ENCODE measurements at regions not wholly inside any gene's neighbourhood (a gene's known extent, or its start where the extent isn't known, plus 50 kb on each side); places are given as distances from the start of the nearest gene placed in this dataset.

GRCh38 chr1:238152119-238152518 lies 261.4 kb upstream of the ZP4 start:
- no peak overlapping the region for H3K4me3 ChIP-seq (ENCODE audit: low read depth in 1 of 3, low read length in 3 of 3)
- no peak overlapping the region for H3K9ac ChIP-seq (ENCODE audit: low read depth in 1 of 2, low read length in 2 of 2)
- WGBS = 50% methylated on average over 2 of the region's 2 CpGs
- TF ChIP-seq FOXA1 (IDR thresholded peaks at IDR 0.05) (no peak), HNF4A (conservative IDR thresholded peaks at IDR 0.05) (no peak), JUND (IDR thresholded peaks at IDR 0.05) (no peak), SP1 (IDR thresholded peaks at IDR 0.05) (no peak), CTCF (IDR thresholded peaks at IDR 0.05; ENCODE audit: low read depth, low read length, missing input control) (no peak), HNF4G (IDR thresholded peaks at IDR 0.05) (no peak), RXRA (IDR thresholded peaks at IDR 0.05) (no peak), MAX (IDR thresholded peaks at IDR 0.05) (no peak), FOXA2 (IDR thresholded peaks at IDR 0.05) (no peak), GABPA (IDR thresholded peaks at IDR 0.05 in 1 of 2, conservative IDR thresholded peaks at IDR 0.05 in 1 of 2) (no peak), ZBTB33 (IDR thresholded peaks at IDR 0.05) (no peak), YY1 (IDR thresholded peaks at IDR 0.05) (no peak), REST (IDR thresholded peaks at IDR 0.05) (no peak), ATF3 (IDR thresholded peaks at IDR 0.05) (no peak)
- H3K4me1 ChIP-seq (ENCODE audit: control insufficient read depth in 4 of 4, insufficient read depth in 4 of 4, low read length in 3 of 4) = no peaks in the 10 kb centered on the region
- DNase-seq (ENCODE audit: low spot score) = no peak
- no peaks in the 10 kb centered on the region for H3K27me3 ChIP-seq (ENCODE audit: control insufficient read depth in 4 of 4, insufficient read depth in 4 of 4, low read length in 3 of 4)
- no peaks in the 10 kb centered on the region for H3K9me3 ChIP-seq (ENCODE audit: control insufficient read depth in 4 of 4, low read length in 3 of 4)
- no peak overlapping the region for H3K27ac ChIP-seq (ENCODE audit: low read depth in 1 of 2, low read length in 2 of 2)
- H3K36me3 ChIP-seq (ENCODE audit: control insufficient read depth in 4 of 4, insufficient read depth in 3 of 4, low read depth in 1 of 4, low read length in 3 of 4) = no peaks in the 10 kb centered on the region

- Histone ChIP-seq H3K9ac (ENCODE audit: low read depth in 1 of 2, low read length in 2 of 2) (no peak overlapping the region), H3K27me3 (ENCODE audit: control insufficient read depth in 4 of 4, insufficient read depth in 4 of 4, low read length in 3 of 4) (no peaks in the 10 kb centered on the region), H3K36me3 (ENCODE audit: control insufficient read depth in 4 of 4, insufficient read depth in 3 of 4, low read depth in 1 of 4, low read length in 3 of 4) (no peaks in the 10 kb centered on the region), H3K4me3 (ENCODE audit: low read depth in 1 of 3, low read length in 3 of 3) (no peak overlapping the region), H3K9me3 (ENCODE audit: control insufficient read depth in 4 of 4, low read length in 3 of 4) (no peaks in the 10 kb centered on the region), H3K4me1 (ENCODE audit: control insufficient read depth in 4 of 4, insufficient read depth in 4 of 4, low read length in 3 of 4) (no peaks in the 10 kb centered on the region), H3K27ac (ENCODE audit: low read depth in 1 of 2, low read length in 2 of 2) (no peak overlapping the region)
- WGBS = 59% methylated on average over 3 of the region's 3 CpGs
- DNase-seq (ENCODE audit: low spot score) = no peak
- no peak for TF ChIP-seq CTCF (IDR thresholded peaks at IDR 0.05; ENCODE audit: low read depth, low read length, missing input control)
- TF ChIP-seq YY1 (IDR thresholded peaks at IDR 0.05) = no peak
- TF ChIP-seq NR2F2 (IDR thresholded peaks at IDR 0.05) = no peak
- TF ChIP-seq ATF3 (IDR thresholded peaks at IDR 0.05) = no peak
- TF ChIP-seq JUND (IDR thresholded peaks at IDR 0.05) = no peak
- no peak for TF ChIP-seq SP1 (IDR thresholded peaks at IDR 0.05)
- no peak for TF ChIP-seq FOXA2 (IDR thresholded peaks at IDR 0.05)
- TF ChIP-seq GABPA (IDR thresholded peaks at IDR 0.05 in 1 of 2, conservative IDR thresholded peaks at IDR 0.05 in 1 of 2) = no peak
- TF ChIP-seq FOXA1 (IDR thresholded peaks at IDR 0.05) = no peak
- no peak for TF ChIP-seq RAD21 (IDR thresholded peaks at IDR 0.05)
- TF ChIP-seq REST (IDR thresholded peaks at IDR 0.05) = no peak
- TF ChIP-seq MAX (IDR thresholded peaks at IDR 0.05) = no peak
- TF ChIP-seq HNF4A (conservative IDR thresholded peaks at IDR 0.05) = no peak
- no peak for TF ChIP-seq HNF4G (IDR thresholded peaks at IDR 0.05)
Observed at GRCh38 chr1:238143038-238143437, 252.3 kb upstream of the ZP4 start.
